HG03135 (cell line): ENCODE measurements at regions not wholly inside any gene's neighbourhood (a gene's known extent, or its start where the extent isn't known, plus 50 kb on each side); places are given as distances from the start of the nearest gene placed in this dataset.
"Not testable (repeated sequence)": the region's sequence is repeated elsewhere in the genome, so short reads cannot be mapped to it uniquely, and the experiment has no call there.

ENCODE experiments used
- ATAC-seq: cut with Tn5 transposase; IDR thresholded peaks from one replicate; pipeline ENCODE4 v1.9.1; 2021; ENCODE audit warnings: mild to moderate bottlenecking, moderate library complexity; ENCODE audit not compliant: unreplicated experiment

- no peak for ATAC-seq
These were observed 68.1 kb upstream of the GRXCR1 start for GRCh38 chr4:42824278-42824977.

- ATAC-seq = no peak
These were observed 71.3 kb upstream of the GRXCR1 start for GRCh38 chr4:42821230-42821629.

DNA sequence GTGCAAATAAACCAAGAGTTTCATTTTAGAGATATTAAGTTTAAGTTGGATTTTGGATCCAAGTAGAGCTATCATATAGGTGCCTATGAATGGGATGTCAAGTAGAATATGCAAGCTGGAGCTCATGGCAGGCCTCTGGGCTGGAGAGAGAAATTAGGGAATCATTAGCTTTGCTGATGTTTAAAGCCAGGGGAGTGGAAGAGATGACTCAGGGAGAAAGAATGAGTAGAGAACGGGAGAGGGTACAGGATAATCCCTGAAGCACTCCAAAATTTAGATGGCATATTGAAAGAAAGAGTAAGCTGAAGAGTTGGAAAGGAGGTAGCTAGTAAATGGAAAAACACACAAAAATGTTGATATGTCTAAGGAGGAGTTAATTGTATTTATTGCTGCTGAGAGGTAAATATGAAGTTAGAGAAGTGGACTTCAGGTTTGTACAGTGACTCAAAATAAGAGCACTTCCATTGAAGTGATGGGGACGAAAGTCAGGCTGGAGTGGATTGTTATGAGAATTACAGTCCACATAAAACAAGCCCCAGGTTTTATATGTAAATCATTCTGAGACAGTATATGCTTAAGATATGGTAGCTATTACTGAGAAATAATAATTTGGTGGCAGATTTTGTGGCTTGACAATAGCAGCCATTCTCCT, 72.5 kb upstream of the GRXCR1 start:
- ATAC-seq = no peak

- ATAC-seq = no peak
These were observed 74.6 kb upstream of the GRXCR1 start for GRCh38 chr4:42817913-42818312.

GRCh38 chr4:42816880-42817400, 75.6 kb upstream of the GRXCR1 start:
- peak; percentile 14 for ATAC-seq

DNA sequence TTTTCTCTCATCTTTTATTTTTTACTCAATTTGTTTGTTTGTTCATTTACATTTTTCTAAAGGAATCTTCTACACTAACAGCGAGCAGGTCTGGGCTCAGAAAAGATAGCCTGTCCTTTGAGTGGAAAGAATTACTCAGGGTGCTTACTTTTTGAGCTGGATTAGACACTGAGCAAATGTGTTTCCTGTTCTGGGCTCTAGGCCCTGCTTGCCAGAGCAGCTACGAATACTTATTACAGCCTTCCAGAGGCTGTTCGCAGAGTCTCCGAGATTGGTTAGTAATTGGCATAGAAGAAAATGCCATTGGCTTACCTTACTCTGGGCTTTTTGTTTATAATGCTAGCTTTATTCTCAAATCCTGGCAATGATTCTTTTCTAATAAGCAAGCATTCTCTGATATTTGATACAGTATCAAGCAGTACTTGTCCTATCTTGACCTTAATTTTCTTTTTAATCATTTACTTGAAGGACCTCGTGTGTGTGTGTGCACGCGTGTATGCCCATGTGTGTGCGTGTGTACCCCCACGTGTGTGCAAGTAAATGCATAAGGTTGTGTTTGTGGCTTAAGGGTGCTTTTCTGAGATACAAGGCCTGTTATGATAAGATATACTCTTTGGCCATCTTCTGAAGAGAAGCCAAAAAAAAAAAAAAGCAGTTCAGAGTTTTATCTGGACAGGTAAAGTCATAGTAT, 76.2 kb upstream of the GRXCR1 start:
- no peak for ATAC-seq

DNA sequence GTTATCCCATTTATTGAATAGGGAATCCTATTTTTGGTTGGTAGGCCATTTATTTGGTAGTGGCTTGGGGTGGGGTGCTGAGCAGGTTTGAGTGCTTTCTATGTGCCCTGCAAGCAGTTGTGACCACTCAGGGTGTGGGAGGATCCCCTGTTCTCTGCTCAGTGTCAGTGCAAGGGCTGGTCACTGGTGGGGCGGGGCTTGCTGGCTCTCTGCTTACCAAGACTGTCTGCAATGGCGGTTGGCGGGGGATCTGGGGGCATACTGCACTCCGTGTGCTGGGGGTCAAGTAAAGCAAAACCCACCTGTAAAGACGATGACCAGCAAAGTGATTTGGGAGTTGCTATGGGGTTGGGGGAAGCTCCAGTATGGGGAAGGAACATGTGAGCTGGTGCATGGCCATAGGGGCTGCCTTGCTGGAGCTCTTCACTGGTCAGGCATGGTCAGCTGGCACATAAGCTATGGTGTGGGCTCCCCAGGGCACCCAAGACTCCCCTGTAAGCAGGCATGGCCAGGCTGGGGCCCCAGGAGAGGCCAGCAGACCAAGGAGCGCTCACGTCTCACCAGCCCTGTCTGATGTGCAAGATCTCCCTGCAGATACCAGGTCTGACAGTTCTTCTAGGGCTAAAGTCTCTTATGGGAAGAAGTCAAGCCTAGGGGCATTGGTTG, 83.0 kb upstream of the GRXCR1 start:
- no peak for ATAC-seq

DNA sequence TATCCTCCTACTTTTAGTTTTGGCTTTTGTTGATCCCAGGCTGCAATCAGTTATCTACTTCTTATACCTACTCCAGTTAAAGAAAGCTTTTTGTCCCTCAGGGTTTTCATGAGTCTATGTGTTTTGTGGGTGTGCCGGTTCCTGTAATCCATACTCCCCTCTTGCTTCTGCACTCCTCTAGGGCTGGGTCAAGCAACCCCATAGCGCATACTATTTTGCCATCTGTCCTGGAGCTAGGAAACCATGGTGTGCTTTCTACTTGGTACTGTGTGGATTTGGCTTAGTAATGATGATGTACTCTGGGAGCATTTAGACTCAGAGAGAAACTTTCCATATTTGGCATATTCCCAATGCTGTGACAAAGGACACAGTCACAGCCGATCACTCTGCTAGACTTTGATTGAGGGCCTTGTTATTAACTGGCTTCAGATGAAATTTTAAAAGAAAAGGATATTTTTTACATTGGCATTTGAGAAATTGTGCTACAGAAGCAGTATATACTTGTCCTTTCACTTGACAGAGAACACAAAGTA, 86.1 kb upstream of the GRXCR1 start:
- no peak for ATAC-seq

GRCh38 chr4:42789041-42789567, 103.4 kb upstream of the GRXCR1 start:
- no peak for ATAC-seq

DNA sequence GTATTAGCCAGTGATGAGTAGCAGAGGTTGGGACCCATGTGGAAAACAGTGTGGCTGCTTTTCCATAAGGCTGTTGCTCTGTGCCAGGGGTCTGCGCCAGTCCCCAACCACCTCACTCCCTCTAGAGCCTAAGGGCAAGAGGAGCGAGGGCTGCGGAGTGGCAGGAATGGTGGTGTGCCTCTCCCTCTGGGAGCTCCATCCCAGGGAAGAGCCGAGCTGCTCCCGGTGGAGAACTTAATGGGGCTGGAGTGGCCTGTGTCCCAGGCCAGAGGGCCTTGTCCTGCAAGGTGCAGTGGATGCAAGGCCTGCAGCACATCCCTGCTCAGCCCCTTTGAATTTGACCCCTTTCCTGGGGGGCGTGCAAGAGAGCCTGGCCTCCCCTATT, 105.4 kb upstream of the GRXCR1 start:
- no peak for ATAC-seq

GRCh38 chr4:42786350-42787078, 106.0 kb upstream of the GRXCR1 start:
- ATAC-seq = no peak

GRCh38 chr4:42785817-42786216, 106.7 kb upstream of the GRXCR1 start:
- no peak for ATAC-seq

- ATAC-seq = no peak
These were observed 111.2 kb upstream of the GRXCR1 start for GRCh38 chr4:42781315-42781714.

GRCh38 chr4:42778349-42778748, 114.2 kb upstream of the GRXCR1 start:
- no peak for ATAC-seq

GRCh38 chr4:42768125-42768748, 111.3 kb upstream of the ATP8A1 start:
- no peak for ATAC-seq

- no peak for ATAC-seq
These were observed 110.8 kb upstream of the ATP8A1 start for GRCh38 chr4:42767669-42768068.

DNA sequence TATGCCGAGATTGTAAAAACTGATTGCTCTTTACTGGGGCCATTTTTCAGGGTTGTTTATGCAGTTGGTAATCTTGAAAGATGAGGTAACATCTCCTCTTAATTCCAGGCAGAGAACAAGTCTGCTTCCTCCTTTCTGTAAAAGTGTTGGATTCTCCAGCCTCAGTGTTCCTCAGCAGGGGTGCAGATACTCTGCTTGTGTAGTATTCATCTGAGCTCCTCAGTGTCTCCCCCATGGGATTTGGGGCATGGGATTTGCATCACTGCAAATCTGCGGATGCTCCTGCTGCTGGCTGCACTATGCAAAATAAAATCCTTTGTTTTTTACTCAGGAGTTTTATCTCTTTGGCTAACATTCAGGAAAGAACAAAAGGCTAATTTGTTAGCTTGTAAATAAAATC, 104.9 kb upstream of the ATP8A1 start:
- no peak for ATAC-seq

DNA sequence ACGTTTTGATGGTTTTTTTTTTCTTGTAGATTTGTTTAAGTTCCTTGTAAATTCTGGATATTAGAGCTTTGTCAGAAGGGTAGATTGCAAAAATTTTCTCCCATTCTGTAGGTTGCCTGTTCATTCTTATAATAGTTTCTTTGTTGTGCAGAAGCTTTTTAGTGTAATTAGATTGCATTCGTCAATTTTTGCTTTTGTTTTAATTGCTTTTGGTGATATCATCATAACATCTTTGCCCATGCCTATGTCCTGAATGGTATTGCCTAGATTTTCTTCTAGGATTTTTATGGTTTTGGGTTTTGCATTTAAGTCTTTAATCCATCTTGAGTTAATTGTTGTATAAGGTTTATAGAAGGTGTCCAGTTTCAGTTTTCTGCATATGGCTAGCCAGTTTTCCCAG, 98.1 kb upstream of the ATP8A1 start:
- not testable (repeated sequence) for ATAC-seq

- ATAC-seq = no peak
These were observed 94.7 kb upstream of the ATP8A1 start for GRCh38 chr4:42751587-42751986.

GRCh38 chr4:42750856-42751255, 94.0 kb upstream of the ATP8A1 start:
- ATAC-seq = no peak
